ENCODE measurements at regions not wholly inside any gene's neighbourhood (a gene's known extent, or its start where the extent isn't known, plus 50 kb on each side); places are given as distances from the start of the nearest gene placed in this dataset.

- no peaks in the 10 kb centered on the region for H3K27me3 ChIP-seq
- intact Hi-C loops (cut with DNase I): no loop called here
- H3K4me3 ChIP-seq: no peak overlapping the region
- no peak overlapping the region for H3K27ac ChIP-seq
- TF ChIP-seq POLR2A (IDR thresholded peaks at IDR 0.05): no peak
- no peak for TF ChIP-seq CTCF (IDR thresholded peaks at IDR 0.05)
- no peak for TF ChIP-seq POLR2AphosphoS5 (IDR thresholded peaks at IDR 0.05; ENCODE audit: insufficient read depth in 1 of 2, low read depth in 1 of 2)
- no peak for DNase-seq (ENCODE audit: extremely low spot score in 2 of 2)
- no peaks in the 10 kb centered on the region for H3K4me1 ChIP-seq
- no peaks in the 10 kb centered on the region for H3K36me3 ChIP-seq
- H3K9me3 ChIP-seq: no peaks in the 10 kb centered on the region
Observed at GRCh38 chr10:105538874-105539273, 897.8 kb downstream of the SORCS3 start.

- Histone ChIP-seq H3K4me1 (no peaks in the 10 kb centered on the region), H3K27ac (no peak overlapping the region), H3K27me3 (no peaks in the 10 kb centered on the region), H3K9me3 (no peaks in the 10 kb centered on the region), H3K4me3 (no peak overlapping the region), H3K36me3 (no peaks in the 10 kb centered on the region)
- intact Hi-C loops (cut with DNase I): no loop called here
- DNase-seq (ENCODE audit: extremely low spot score in 2 of 2): no peak
- TF ChIP-seq CTCF (IDR thresholded peaks at IDR 0.05): no peak
- TF ChIP-seq POLR2AphosphoS5 (IDR thresholded peaks at IDR 0.05; ENCODE audit: insufficient read depth in 1 of 2, low read depth in 1 of 2): no peak
- no peak for TF ChIP-seq POLR2A (IDR thresholded peaks at IDR 0.05)
Observed at GRCh38 chr10:105535478-105535877, 894.4 kb downstream of the SORCS3 start.

GRCh38 chr10:105534086-105534485 is 893.0 kb downstream of the SORCS3 start:
- TF ChIP-seq POLR2A (IDR thresholded peaks at IDR 0.05): no peak
- no peak for TF ChIP-seq CTCF (IDR thresholded peaks at IDR 0.05)
- no peak for TF ChIP-seq POLR2AphosphoS5 (IDR thresholded peaks at IDR 0.05; ENCODE audit: insufficient read depth in 1 of 2, low read depth in 1 of 2)
- no peaks in the 10 kb centered on the region for H3K27me3 ChIP-seq
- H3K4me3 ChIP-seq: no peak overlapping the region
- DNase-seq (ENCODE audit: extremely low spot score in 2 of 2): no peak
- H3K27ac ChIP-seq: no peak overlapping the region
- H3K9me3 ChIP-seq: no peaks in the 10 kb centered on the region
- intact Hi-C loops (cut with DNase I): no loop called here
- H3K36me3 ChIP-seq: no peaks in the 10 kb centered on the region
- no peaks in the 10 kb centered on the region for H3K4me1 ChIP-seq

- H3K4me1 ChIP-seq: no peaks in the 10 kb centered on the region
- TF ChIP-seq POLR2AphosphoS5 (IDR thresholded peaks at IDR 0.05; ENCODE audit: insufficient read depth in 1 of 2, low read depth in 1 of 2) (no peak), POLR2A (IDR thresholded peaks at IDR 0.05) (no peak), CTCF (IDR thresholded peaks at IDR 0.05) (no peak)
- H3K4me3 ChIP-seq: no peak overlapping the region
- intact Hi-C loops (cut with DNase I): no loop called here
- H3K9me3 ChIP-seq: no peaks in the 10 kb centered on the region
- no peaks in the 10 kb centered on the region for H3K36me3 ChIP-seq
- no peaks in the 10 kb centered on the region for H3K27me3 ChIP-seq
- no peak for DNase-seq (ENCODE audit: extremely low spot score in 2 of 2)
- H3K27ac ChIP-seq: no peak overlapping the region
Observed at GRCh38 chr10:105516511-105516910, 875.4 kb downstream of the SORCS3 start.

- TF ChIP-seq POLR2AphosphoS5 (IDR thresholded peaks at IDR 0.05; ENCODE audit: insufficient read depth in 1 of 2, low read depth in 1 of 2) (no peak), POLR2A (IDR thresholded peaks at IDR 0.05) (no peak), CTCF (IDR thresholded peaks at IDR 0.05) (no peak)
- intact Hi-C loops (cut with DNase I): no loop called here
- Histone ChIP-seq H3K27me3 (no peaks in the 10 kb centered on the region), H3K36me3 (no peaks in the 10 kb centered on the region), H3K4me3 (no peak overlapping the region), H3K27ac (no peak overlapping the region), H3K4me1 (no peaks in the 10 kb centered on the region), H3K9me3 (no peaks in the 10 kb centered on the region)
- DNase-seq (ENCODE audit: extremely low spot score in 2 of 2): no peak
Observed at GRCh38 chr10:105514106-105514505, 873.0 kb downstream of the SORCS3 start.
